Gastrocnemius medialis (tissue), 4 donors: ENCODE measurements at regions not wholly inside any gene's neighbourhood (a gene's known extent, or its start where the extent isn't known, plus 50 kb on each side); places are given as distances from the start of the nearest gene placed in this dataset.

Source experiments
- ATAC-seq, 2 donors: fragments of 150-250 bp; one replicate each; pipeline ENCODE4 v1.9.1; 2016
- DNase-seq, 2 donors: peaks; one replicate each; pipeline ENCODE4 v3.0.0-alpha.2; 2019
- H3K27ac ChIP-seq, 4 donors: fragments of 200-600 bp; sonication (generic); 1 replicate in 1 of 4; 2 replicates in 3 of 4; pipeline ENCODE4 v1.5.1; 2016 to 2018; ENCODE audit warnings: mild to moderate bottlenecking in 2 of 4, moderate library complexity in 1 of 4
- H3K27me3 ChIP-seq, 3 donors: fragments of 200-600 bp; sonication (generic) in 2 of 3; 1 replicate in 1 of 3; 2 replicates in 2 of 3; pipeline versions ENCODE4 v1.5.1 to v1.6.0; 2016 to 2019; ENCODE audit warnings: mild to moderate bottlenecking in 1 of 3, moderate library complexity in 1 of 3
- H3K36me3 ChIP-seq, 2 donors: fragments of 200-600 bp; sonication (generic) in 1 of 2; one replicate each; pipeline ENCODE4 v1.5.1; 2017 to 2018
- H3K4me1 ChIP-seq, 2 donors: fragments of 200-600 bp; sonication (generic) in 1 of 2; one replicate each; pipeline ENCODE4 v1.5.1; 2016 to 2017; ENCODE audit warnings: mild to moderate bottlenecking in 2 of 2
- H3K4me3 ChIP-seq, 4 donors: fragments of 200-600 bp; sonication (generic) in 3 of 4; 1 replicate in 1 of 4; 2 replicates in 3 of 4; pipeline ENCODE4 v1.5.1; 2016 to 2019; ENCODE audit warnings: mild to moderate bottlenecking in 2 of 4
- H3K9me3 ChIP-seq, 3 donors: fragments of 200-600 bp; sonication (generic) in 2 of 3; 1 replicate in 1 of 3; 2 replicates in 2 of 3; pipeline ENCODE4 v1.5.1; 2016 to 2019
- POLR2A ChIP-seq, 2 donors: fragments of 450-650 bp; IDR thresholded peaks; one replicate each; pipeline ENCODE4 v1.6.1; 2017; ENCODE audit warnings: antibody characterized with exemption in 2 of 2, mild to moderate bottlenecking in 2 of 2, moderate library complexity in 2 of 2
- in situ Hi-C, 4 donors: fragments of 200-750 bp; cut with MboI; loops; one replicate each; pipeline versions ENCODE4 v1.15.0 to v1.8.0; 2017; ENCODE audit warnings: low sequenced_read_pairs in 4 of 4
- intact Hi-C: fragments of 100-400 bp; cut with DNase I; formaldehyde crosslinking; loops from one replicate; pipeline ENCODE4 v1.15.1; 2023; ENCODE audit warnings: low total_unique reads
- TF ChIP-seq, protein P1 (sequence below), 5 experiments: fragments of 450-650 bp in 3 of 5; fragments of 200-600 bp in 2 of 5; sonication (generic) in 2 of 5; IDR thresholded peaks in 4 of 5; conservative IDR thresholded peaks in 1 of 5; 1 replicate in 4 of 5; 2 replicates in 1 of 5; pipeline ENCODE4 v1.5.1; 2016 to 2019; ENCODE audit warnings: antibody characterized with exemption in 5 of 5, mild to moderate bottlenecking in 3 of 5, moderate library complexity in 3 of 5

DNA sequence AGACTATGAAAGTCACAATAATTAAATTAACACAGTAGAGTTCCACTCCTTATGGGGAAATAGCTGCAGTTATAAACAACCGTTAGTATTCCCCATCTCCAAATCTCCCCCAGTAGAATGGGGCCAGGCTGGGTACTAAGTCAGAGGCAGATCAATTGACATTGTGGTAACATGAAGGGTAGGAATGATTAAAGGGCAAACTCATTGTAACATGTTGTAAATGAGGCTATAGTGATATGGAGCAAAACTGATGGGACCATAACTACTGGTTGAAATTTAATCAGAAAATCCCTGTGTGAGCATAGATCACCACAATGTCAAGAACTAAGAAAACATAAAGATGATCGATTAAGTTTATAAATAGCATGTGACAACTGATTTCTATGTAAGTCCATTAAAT, 231.9 kb upstream of the NLGN4Y start:
- H3K36me3 ChIP-seq, result no peaks in the 10 kb centered on the region
- no peak overlapping the region for H3K4me3 ChIP-seq
- H3K27ac ChIP-seq, result no peak overlapping the region
- TF ChIP-seq POLR2A (IDR thresholded peaks at IDR 0.05), result no peak
- TF ChIP-seq, protein P1, sequence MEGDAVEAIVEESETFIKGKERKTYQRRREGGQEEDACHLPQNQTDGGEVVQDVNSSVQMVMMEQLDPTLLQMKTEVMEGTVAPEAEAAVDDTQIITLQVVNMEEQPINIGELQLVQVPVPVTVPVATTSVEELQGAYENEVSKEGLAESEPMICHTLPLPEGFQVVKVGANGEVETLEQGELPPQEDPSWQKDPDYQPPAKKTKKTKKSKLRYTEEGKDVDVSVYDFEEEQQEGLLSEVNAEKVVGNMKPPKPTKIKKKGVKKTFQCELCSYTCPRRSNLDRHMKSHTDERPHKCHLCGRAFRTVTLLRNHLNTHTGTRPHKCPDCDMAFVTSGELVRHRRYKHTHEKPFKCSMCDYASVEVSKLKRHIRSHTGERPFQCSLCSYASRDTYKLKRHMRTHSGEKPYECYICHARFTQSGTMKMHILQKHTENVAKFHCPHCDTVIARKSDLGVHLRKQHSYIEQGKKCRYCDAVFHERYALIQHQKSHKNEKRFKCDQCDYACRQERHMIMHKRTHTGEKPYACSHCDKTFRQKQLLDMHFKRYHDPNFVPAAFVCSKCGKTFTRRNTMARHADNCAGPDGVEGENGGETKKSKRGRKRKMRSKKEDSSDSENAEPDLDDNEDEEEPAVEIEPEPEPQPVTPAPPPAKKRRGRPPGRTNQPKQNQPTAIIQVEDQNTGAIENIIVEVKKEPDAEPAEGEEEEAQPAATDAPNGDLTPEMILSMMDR (IDR thresholded peaks at IDR 0.05 in 4 of 5, conservative IDR thresholded peaks at IDR 0.05 in 1 of 5), result no peak
- DNase-seq (no peak), ATAC-seq (no peak)
- intact Hi-C loops (no loop called here), in situ Hi-C loops (no loop called here)
- no peaks in the 10 kb centered on the region for H3K9me3 ChIP-seq
- H3K4me1 ChIP-seq, result no peaks in the 10 kb centered on the region
- no peaks in the 10 kb centered on the region for H3K27me3 ChIP-seq

DNA sequence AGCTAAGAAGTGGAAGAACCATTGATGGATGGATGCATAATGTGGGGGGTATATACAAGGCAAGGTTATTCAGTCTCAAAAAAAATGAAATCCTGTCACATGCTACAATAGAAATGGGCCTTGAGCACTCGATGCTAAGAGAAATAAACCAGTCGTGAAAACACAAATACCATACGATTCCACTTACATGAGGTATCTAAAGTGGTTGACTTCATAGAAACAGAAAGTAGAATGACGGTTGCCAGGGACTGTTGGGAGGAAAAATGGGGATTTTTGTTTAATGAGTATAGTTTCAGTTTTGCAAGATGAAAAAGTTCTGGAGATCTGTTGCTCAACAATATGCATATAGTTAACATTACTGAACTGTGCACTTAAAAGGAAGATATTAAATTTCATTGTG, 223.6 kb upstream of the NLGN4Y start:
- DNase-seq (no peak), ATAC-seq (no peak)
- in situ Hi-C loops, result no loop called here
- Histone ChIP-seq H3K4me3 (no peak overlapping the region), H3K36me3 (no peaks in the 10 kb centered on the region), H3K9me3 (no peaks in the 10 kb centered on the region), H3K4me1 (no peaks in the 10 kb centered on the region), H3K27ac (no peak overlapping the region), H3K27me3 (no peaks in the 10 kb centered on the region)
- intact Hi-C loops, result no loop called here
- no peak for TF ChIP-seq POLR2A (IDR thresholded peaks at IDR 0.05)
- TF ChIP-seq, protein P1 (IDR thresholded peaks at IDR 0.05 in 4 of 5, conservative IDR thresholded peaks at IDR 0.05 in 1 of 5), result no peak

DNA sequence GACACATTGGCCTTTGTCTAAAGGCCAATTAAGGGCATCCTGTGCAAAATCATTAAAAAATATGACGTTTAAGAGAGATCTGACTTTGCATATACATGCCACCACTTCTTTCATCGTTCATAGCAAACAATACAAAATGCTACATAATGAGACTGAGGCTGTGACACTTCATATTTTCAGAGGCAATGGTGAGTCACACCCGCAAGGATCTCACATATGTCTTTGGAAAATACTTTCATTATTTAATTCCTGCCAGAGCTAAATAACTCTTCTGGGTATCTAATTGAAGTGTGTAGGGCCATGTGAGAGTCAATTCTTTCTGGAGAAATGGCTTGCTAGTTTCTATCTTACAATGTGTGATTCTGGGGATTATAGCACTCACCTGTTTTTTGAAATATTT, 222.8 kb upstream of the NLGN4Y start:
- ATAC-seq, result no peak
- DNase-seq, result no peak

DNA sequence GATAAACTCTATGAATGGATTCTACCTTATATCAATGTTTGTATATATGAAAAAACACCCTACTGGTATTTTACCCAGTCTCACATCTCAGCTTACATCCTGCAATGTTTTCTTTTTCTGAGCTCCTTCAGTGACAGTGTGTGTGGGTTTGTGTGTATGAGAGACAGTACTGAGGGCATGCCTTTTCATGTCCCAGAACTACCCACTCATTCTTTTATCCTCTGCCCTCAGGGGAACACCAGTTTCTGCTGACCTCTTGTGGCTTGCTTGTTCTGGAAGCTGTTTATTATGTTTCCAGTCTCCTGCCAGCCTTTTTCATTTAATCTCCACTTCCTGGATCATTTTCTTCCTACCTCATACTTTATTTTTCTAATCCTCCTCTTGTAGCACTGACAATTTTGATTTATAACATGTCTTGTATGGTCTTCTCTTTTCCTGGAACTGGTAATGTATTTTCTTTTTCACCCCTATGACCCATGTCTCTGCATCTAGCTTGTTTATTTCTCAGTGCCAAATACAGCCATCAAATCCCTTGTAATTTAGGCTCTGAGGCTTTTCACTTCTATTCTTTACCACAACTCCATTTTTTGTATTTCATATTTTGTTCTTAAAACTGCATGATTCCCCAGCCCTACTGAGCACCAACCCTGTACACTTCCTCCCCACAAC, 195.5 kb upstream of the NLGN4Y start:
- H3K9me3 ChIP-seq, result no peaks in the 10 kb centered on the region
- in situ Hi-C loops (no loop called here), intact Hi-C loops (no loop called here)
- no peak for ATAC-seq
- no peaks in the 10 kb centered on the region for H3K4me1 ChIP-seq
- no peak overlapping the region for H3K27ac ChIP-seq
- TF ChIP-seq, protein P1 (IDR thresholded peaks at IDR 0.05 in 4 of 5, conservative IDR thresholded peaks at IDR 0.05 in 1 of 5), result no peak
- no peak for TF ChIP-seq POLR2A (IDR thresholded peaks at IDR 0.05)
- H3K4me3 ChIP-seq, result no peak overlapping the region
- no peak for DNase-seq
- no peaks in the 10 kb centered on the region for H3K27me3 ChIP-seq
- no peaks in the 10 kb centered on the region for H3K36me3 ChIP-seq

More for the DNA sequence above, 222.8 kb upstream of the NLGN4Y start:
- in situ Hi-C loops (no loop called here), intact Hi-C loops (no loop called here)
- H3K27me3 ChIP-seq, result no peaks in the 10 kb centered on the region
- no peak overlapping the region for H3K27ac ChIP-seq
- H3K9me3 ChIP-seq, result no peaks in the 10 kb centered on the region
- no peaks in the 10 kb centered on the region for H3K36me3 ChIP-seq
- no peak for TF ChIP-seq POLR2A (IDR thresholded peaks at IDR 0.05)
- TF ChIP-seq, protein P1 (IDR thresholded peaks at IDR 0.05 in 4 of 5, conservative IDR thresholded peaks at IDR 0.05 in 1 of 5), result no peak
- no peak overlapping the region for H3K4me3 ChIP-seq
- no peaks in the 10 kb centered on the region for H3K4me1 ChIP-seq

DNA sequence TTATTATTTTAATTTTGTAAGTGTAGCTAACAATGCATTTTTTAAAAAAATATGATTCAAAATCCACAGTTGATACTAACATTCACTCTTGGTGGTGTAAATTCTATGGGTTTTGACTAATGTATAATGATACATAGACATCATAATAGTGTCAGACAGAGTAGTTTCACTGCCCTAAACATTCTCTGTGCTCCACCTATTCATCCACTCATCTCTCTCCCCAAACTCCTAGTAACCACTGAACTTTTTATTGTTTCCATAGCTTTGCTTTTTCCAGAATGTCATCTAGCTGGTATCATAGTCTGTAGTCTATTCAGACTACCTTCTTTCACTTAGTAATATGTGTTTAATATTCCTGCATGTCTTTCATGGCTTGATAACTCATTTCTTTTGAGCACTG, 194.0 kb upstream of the NLGN4Y start:
- Histone ChIP-seq H3K36me3 (no peaks in the 10 kb centered on the region), H3K9me3 (no peaks in the 10 kb centered on the region), H3K27me3 (no peaks in the 10 kb centered on the region), H3K27ac (no peak overlapping the region), H3K4me3 (no peak overlapping the region), H3K4me1 (no peaks in the 10 kb centered on the region)
- in situ Hi-C loops, result no loop called here
- ATAC-seq (no peak), DNase-seq (no peak)
- TF ChIP-seq POLR2A (IDR thresholded peaks at IDR 0.05), result no peak
- TF ChIP-seq, protein P1 (IDR thresholded peaks at IDR 0.05 in 4 of 5, conservative IDR thresholded peaks at IDR 0.05 in 1 of 5), result no peak
- intact Hi-C loops, result no loop called here
